Glutamatergic neuron (in vitro differentiated cells): ENCODE measurements at regions not wholly inside any gene's neighbourhood (a gene's known extent, or its start where the extent isn't known, plus 50 kb on each side); places are given as distances from the start of the nearest gene placed in this dataset.

ENCODE experiments used
- DNase-seq: peaks from one replicate; pipeline ENCODE4 v3.0.0; 2022
- H3K27ac Mint-ChIP-seq: one replicate; pipeline ENCODE4 v1.8.0; 2020; ENCODE audit warnings: mild to moderate bottlenecking, mixed read lengths, inconsistent platforms; ENCODE audit not compliant: unreplicated experiment
- H3K27me3 Mint-ChIP-seq: one replicate; pipeline ENCODE4 v1.8.0; 2020; ENCODE audit warnings: mild to moderate bottlenecking, moderate library complexity, mixed read lengths, inconsistent platforms; ENCODE audit not compliant: unreplicated experiment
- H3K36me3 Mint-ChIP-seq: one replicate; pipeline ENCODE4 v1.8.0; 2020; ENCODE audit warnings: mild to moderate bottlenecking, mixed read lengths, inconsistent platforms; ENCODE audit not compliant: unreplicated experiment
- H3K4me1 Mint-ChIP-seq: one replicate; pipeline ENCODE4 v1.8.0; 2020; ENCODE audit warnings: mild to moderate bottlenecking, low read depth, mixed read lengths, inconsistent platforms; ENCODE audit not compliant: unreplicated experiment
- H3K4me3 Mint-ChIP-seq: one replicate; pipeline ENCODE4 v1.8.0; 2020; ENCODE audit warnings: mild to moderate bottlenecking, mixed read lengths, inconsistent platforms; ENCODE audit not compliant: unreplicated experiment
- H3K9me3 Mint-ChIP-seq: one replicate; pipeline ENCODE4 v1.8.0; 2020; ENCODE audit warnings: mild to moderate bottlenecking, moderate library complexity, mixed read lengths, inconsistent platforms; ENCODE audit not compliant: unreplicated experiment
- TF ChIP-seq, protein P1 (sequence below): fragments of 200-600 bp; sonication (generic); IDR thresholded peaks from one replicate; pipeline ENCODE4 v1.5.0; 2021; ENCODE audit not compliant: partially characterized antibody, unreplicated experiment

DNA sequence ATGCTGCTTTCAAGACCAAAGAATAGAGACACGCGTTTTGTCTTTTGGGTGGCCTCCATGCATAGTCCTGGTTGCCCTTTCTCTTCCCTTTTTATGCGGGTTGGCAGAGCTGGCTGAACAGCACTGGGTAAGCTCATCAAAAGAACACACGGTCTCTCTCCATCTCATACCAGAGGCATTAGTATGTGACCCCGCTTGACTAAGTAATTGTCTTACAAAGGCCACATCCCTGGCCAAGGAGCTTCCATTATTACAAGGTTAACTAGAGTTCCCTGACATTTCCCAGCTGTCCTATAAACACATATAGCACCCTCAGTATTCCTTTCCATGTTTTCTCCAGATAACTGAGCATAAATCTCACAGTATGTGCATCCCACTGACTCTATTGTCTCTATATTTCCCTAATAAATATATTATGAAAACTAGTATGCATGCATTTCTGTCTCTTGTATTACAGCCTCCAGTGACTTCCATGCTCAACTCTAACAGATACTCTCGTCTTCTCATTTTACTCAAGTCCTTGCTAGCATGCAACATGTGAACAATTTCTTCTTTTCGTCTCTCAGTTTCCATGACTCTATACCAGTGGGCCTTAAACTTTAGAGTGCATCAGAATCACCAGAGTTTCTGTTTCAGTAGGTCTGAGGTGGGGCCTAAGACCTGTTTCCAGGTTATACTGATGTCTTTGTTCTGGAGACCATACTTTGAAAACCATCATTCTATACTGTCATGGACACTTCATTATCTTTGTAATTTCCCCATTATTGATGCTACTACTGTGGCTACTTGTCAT is 247.7 kb upstream of the ARSJ start:
- no peak for DNase-seq
- no peaks in the 10 kb centered on the region for H3K27me3 Mint-ChIP-seq

DNA sequence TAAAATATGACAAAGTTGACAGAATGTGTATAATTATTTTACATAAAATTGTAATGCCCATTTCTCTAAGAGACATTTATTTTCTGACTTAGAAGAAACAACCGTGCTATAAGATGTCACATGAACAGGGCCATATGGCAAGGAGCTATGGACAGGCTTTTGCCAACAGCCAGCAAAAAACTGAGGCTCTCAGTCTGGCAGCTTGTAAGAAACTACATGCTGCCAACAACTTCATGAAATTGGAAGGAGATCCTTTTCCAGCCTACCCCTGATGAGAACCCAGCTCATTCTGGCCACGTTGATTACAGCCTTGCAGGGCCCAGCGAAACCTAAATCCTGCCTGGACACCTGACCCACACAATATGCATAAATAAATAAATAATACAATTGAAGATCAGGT is 250.3 kb upstream of the ARSJ start:
- no peak for DNase-seq
- Mint-ChIP-seq H3K27me3 (no peaks in the 10 kb centered on the region), H3K4me3 (peak overlapping the region; percentile 18), H3K9me3 (no peaks in the 10 kb centered on the region), H3K36me3 (no peaks in the 10 kb centered on the region), H3K27ac (no peak overlapping the region), H3K4me1 (peaks cover 5% of the 10 kb centered on the region)
- TF ChIP-seq, protein P1, sequence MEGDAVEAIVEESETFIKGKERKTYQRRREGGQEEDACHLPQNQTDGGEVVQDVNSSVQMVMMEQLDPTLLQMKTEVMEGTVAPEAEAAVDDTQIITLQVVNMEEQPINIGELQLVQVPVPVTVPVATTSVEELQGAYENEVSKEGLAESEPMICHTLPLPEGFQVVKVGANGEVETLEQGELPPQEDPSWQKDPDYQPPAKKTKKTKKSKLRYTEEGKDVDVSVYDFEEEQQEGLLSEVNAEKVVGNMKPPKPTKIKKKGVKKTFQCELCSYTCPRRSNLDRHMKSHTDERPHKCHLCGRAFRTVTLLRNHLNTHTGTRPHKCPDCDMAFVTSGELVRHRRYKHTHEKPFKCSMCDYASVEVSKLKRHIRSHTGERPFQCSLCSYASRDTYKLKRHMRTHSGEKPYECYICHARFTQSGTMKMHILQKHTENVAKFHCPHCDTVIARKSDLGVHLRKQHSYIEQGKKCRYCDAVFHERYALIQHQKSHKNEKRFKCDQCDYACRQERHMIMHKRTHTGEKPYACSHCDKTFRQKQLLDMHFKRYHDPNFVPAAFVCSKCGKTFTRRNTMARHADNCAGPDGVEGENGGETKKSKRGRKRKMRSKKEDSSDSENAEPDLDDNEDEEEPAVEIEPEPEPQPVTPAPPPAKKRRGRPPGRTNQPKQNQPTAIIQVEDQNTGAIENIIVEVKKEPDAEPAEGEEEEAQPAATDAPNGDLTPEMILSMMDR, result no peak

More for the DNA sequence above, 247.7 kb upstream of the ARSJ start:
- TF ChIP-seq, protein P1, result no peak
- Mint-ChIP-seq H3K4me1 (peaks cover 5% of the 10 kb centered on the region), H3K9me3 (no peaks in the 10 kb centered on the region), H3K4me3 (no peak overlapping the region), H3K36me3 (no peaks in the 10 kb centered on the region), H3K27ac (no peak overlapping the region)

DNA sequence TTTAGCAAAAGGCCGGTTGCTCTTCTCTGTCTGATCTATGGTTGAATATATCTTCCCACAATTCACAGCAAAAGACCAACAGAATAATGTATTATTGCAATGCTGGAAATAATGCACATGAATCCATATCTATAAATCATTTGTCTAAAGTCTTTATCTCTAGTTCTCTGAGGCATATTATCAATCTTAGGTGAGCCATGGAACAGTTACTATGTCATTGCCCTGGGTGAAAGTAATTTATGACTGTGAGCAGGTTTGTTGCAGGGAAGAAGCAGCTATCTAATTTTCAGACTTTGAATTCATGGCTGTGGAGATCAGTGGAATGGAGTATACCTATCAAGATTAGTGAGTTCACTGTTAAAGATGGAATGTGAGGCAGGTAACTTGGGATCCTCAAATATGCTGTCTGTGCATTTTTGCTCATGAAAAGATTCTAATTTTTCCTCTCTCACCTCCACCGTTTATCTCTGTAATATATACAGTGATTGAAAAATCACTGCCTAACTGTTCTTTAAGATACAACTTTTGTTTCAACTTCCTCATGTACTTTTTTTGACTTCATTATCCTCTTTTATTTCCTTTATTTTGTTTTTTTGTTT is 256.8 kb upstream of the ARSJ start:
- no peaks in the 10 kb centered on the region for H3K9me3 Mint-ChIP-seq
- H3K27ac Mint-ChIP-seq, result no peak overlapping the region
- H3K27me3 Mint-ChIP-seq, result peaks cover 1% of the 10 kb centered on the region

DNA sequence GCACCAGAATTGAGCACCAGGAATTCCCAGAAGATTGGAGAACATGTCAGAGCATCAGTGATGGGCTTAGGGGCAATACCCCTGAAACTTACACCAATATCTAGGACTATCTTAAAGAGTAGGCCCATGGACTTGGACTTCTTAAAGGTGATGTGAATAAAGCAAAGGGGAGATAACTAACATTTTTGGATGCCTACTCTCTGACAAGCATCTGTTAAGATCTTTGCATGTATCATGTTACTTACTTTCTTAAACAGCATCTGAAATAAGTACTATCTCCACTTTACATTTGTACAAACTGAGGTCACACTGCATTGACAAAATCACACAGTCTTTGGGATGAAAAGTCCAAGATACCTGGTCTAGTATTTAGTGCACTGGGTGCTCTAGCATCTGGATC is 258.6 kb upstream of the ARSJ start:
- peaks cover 1% of the 10 kb centered on the region for H3K27me3 Mint-ChIP-seq
- no peaks in the 10 kb centered on the region for H3K36me3 Mint-ChIP-seq
- DNase-seq, result no peak
- H3K4me3 Mint-ChIP-seq, result no peak overlapping the region
- TF ChIP-seq, protein P1, result no peak
- H3K9me3 Mint-ChIP-seq, result no peaks in the 10 kb centered on the region
- no peak overlapping the region for H3K27ac Mint-ChIP-seq
- H3K4me1 Mint-ChIP-seq, result no peaks in the 10 kb centered on the region

More for the DNA sequence above, 256.8 kb upstream of the ARSJ start:
- no peak for DNase-seq
- Mint-ChIP-seq H3K36me3 (no peaks in the 10 kb centered on the region), H3K4me3 (no peak overlapping the region), H3K4me1 (no peaks in the 10 kb centered on the region)
- TF ChIP-seq, protein P1, result no peak

DNA sequence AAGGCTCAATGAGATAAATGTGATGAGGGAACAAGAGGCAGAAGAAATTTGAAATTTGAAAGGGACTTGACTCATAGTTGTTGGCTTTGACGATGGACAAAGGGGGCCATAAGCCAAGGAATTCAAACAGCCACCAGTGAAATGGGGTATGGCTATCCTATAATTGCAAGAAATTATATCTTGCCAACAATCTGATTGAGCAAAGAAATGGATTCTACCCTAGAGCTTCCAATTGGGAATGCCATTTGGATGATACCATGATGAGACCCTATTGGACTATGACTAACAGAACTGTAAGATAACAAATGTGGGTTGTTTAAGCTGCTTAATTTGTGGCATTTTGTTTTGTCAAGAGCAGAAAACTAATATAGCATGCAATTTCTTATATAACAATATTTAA is 270.1 kb upstream of the ARSJ start:
- Mint-ChIP-seq H3K9me3 (no peaks in the 10 kb centered on the region), H3K36me3 (peaks cover 6% of the 10 kb centered on the region), H3K4me1 (no peaks in the 10 kb centered on the region), H3K4me3 (no peak overlapping the region), H3K27ac (no peak overlapping the region), H3K27me3 (no peaks in the 10 kb centered on the region)
- TF ChIP-seq, protein P1, result no peak
- DNase-seq, result no peak
